Activated CD4-positive, alpha-beta memory T cell treated with anti-CD3 and anti-CD28 coated beads, Interleukin-2, amount 10 ng/mL, durations not matched to agents 7 days and 5 days (primary cell): ENCODE measurements at regions not wholly inside any gene's neighbourhood (a gene's known extent, or its start where the extent isn't known, plus 50 kb on each side); places are given as distances from the start of the nearest gene placed in this dataset.

Experiments used
- CTCF ChIA-PET: fragments of 350-600 bp; sonication (Branson Sonifier 250); formaldehyde crosslinking; loops from one replicate; lab custom pipeline; 2021; ENCODE audit warnings: antibody characterized with exemption, inconsistent platforms; lab: Charles Lee
- POLR2A ChIA-PET: fragments of 350-600 bp; sonication (Branson Sonifier 250); formaldehyde crosslinking; loops from one replicate; lab custom pipeline; 2021; ENCODE audit warnings: antibody characterized with exemption; lab: Charles Lee
- DNase-seq: peaks from one replicate; pipeline ENCODE4 v3.0.0-alpha.2; 2020
- H3K27ac Mint-ChIP-seq: one replicate; pipeline ENCODE4 v1.8.0; 2021; ENCODE audit warnings: mild to moderate bottlenecking, mixed read lengths
- H3K27me3 Mint-ChIP-seq: one replicate; pipeline ENCODE4 v1.8.0; 2021; ENCODE audit warnings: mixed read lengths
- H3K36me3 Mint-ChIP-seq: one replicate; pipeline ENCODE4 v1.8.0; 2021; ENCODE audit warnings: low read depth, mixed read lengths
- H3K4me1 Mint-ChIP-seq: one replicate; pipeline ENCODE4 v1.8.0; 2021; ENCODE audit warnings: mixed read lengths
- H3K4me3 Mint-ChIP-seq: one replicate; pipeline ENCODE4 v1.8.0; 2021; ENCODE audit warnings: mild to moderate bottlenecking, mixed read lengths
- H3K9me3 Mint-ChIP-seq: one replicate; pipeline ENCODE4 v1.8.0; 2021; ENCODE audit warnings: mixed read lengths

DNA sequence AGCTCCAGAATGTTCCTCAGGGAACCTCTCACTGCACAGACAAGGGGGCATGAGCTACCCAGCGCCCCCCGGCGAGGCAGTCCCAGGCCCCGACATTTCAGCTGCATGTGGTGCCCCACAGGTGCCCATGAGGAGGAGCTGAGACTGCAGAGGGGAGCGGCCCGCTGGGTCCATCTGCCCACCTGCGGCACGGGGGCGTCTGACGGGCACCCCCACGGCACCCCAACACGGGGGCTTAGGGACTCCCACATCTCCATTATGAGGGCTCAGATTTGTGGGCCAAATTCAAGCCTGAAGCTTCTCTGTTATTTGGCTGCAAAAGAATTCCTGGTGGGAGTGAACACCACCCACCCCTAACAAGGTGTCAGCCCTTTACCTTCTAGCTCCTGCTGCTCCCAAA lies 258.4 kb downstream of the UACA start:
- CTCF ChIA-PET = interaction anchor here (1.1 to 4.1 kb wide), 8 partner anchors 9 to 1042 kb away, joined by 3 to 21 read pairs (median 6); partner anchors contain the start of gene TLE3
- DNase-seq = no peak
- peaks cover 69% of the 10 kb centered on the region for H3K4me1 Mint-ChIP-seq
- peaks cover 24% of the 10 kb centered on the region for H3K9me3 Mint-ChIP-seq
- POLR2A ChIA-PET = interaction anchor here (0.9 to 2.9 kb wide), 9 partner anchors 12 to 784 kb away, joined by 3 to 23 read pairs (median 5); partner anchors contain the start of gene TLE3
- peak overlapping the region; percentile 8 for H3K27ac Mint-ChIP-seq
- H3K4me3 Mint-ChIP-seq = no peak overlapping the region
- peaks cover 38% of the 10 kb centered on the region for H3K27me3 Mint-ChIP-seq
- peaks cover 13% of the 10 kb centered on the region for H3K36me3 Mint-ChIP-seq

DNA sequence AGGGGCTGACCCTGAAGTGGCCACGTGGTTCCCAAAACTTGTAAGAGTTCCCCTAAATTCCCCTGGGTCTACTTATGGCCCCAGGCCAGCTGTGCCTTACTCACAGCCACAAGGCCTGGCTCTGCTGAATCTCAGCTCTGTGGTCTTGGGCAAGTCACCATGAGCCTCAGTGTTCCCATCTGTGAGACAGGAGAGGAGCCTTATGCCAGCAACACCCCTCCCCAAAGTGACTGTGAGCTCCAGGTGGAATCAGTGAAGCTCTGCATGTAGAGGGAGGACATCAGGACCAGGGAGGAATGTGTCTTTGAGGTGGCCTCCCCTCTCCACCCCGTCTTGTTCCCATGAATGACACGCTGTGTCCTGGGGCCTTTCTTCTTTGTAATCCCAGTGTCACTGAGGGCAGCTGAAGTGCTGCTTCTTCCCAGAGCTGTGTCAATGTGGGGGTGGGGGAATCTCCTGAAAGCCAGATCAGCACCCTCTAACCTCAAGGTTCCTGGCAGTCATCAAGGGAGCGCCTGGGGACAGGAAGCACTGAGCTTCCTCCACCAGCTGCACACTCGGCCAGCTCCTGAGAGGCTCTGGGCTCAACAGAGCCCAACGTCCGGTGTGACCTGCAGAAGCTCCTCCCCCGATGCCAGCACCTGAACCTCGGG lies 258.9 kb downstream of the UACA start:
- Mint-ChIP-seq H3K27me3 (peaks cover 43% of the 10 kb centered on the region), H3K4me1 (peaks cover 63% of the 10 kb centered on the region), H3K4me3 (no peak overlapping the region)

DNA sequence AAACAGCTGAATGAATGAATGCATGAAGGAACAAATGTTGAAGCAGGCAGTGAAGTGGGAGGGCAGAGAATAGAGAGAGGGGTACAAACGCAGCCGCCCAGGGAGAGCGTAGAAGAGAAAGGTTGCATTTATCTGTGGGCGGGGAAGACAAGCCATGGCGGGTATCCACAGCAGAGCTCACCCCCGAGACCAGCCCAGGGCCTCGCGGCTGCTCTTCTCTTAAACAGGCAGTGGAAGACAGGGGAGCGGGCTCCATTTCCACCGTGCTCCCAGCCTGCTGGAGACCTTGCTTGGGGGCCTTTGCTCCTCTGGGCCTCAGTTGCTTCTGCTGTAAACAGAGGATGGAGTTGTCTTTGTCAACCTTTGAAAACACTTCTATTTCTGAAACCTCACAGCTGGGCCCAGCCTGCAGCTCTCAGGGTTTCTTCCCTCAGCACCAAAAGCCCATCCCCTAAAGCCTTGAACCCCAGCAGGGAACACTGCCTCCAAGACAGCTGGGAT lies 259.5 kb downstream of the UACA start:
- ChIA-PET POLR2A (interaction anchor here (0.7 to 2.9 kb wide), 6 partner anchors 11 to 1051 kb away, joined by 4 to 23 read pairs (median 6); partner anchors contain the start of genes RPLP1 and TLE3), CTCF (interaction anchor here (1.5 to 4.1 kb wide), 4 partner anchors 10 to 38 kb away, joined by 4 to 21 read pairs (median 12); no protein-coding TSS in a partner anchor)
- peaks cover 9% of the 10 kb centered on the region for H3K36me3 Mint-ChIP-seq
- no peak overlapping the region for H3K4me3 Mint-ChIP-seq
- peaks cover 57% of the 10 kb centered on the region for H3K4me1 Mint-ChIP-seq
- no peak for DNase-seq
- H3K9me3 Mint-ChIP-seq = peaks cover 15% of the 10 kb centered on the region
- H3K27me3 Mint-ChIP-seq = peaks cover 48% of the 10 kb centered on the region
- peak overlapping the region; percentile 31 for H3K27ac Mint-ChIP-seq

More for the DNA sequence above, 258.9 kb downstream of the UACA start:
- Mint-ChIP-seq H3K9me3 (peaks cover 19% of the 10 kb centered on the region), H3K36me3 (peaks cover 11% of the 10 kb centered on the region), H3K27ac (peak overlapping the region; percentile 45)
- peak; percentile 26 for DNase-seq
- CTCF ChIA-PET = interaction anchor here (1.1 to 4.1 kb wide), 8 partner anchors 8 to 1042 kb away, joined by 3 to 21 read pairs (median 6); partner anchors contain the start of gene TLE3
- POLR2A ChIA-PET = interaction anchor here (0.7 to 2.9 kb wide), 12 partner anchors 12 to 1051 kb away, joined by 3 to 23 read pairs (median 4); partner anchors contain the start of genes RPLP1 and TLE3

DNA sequence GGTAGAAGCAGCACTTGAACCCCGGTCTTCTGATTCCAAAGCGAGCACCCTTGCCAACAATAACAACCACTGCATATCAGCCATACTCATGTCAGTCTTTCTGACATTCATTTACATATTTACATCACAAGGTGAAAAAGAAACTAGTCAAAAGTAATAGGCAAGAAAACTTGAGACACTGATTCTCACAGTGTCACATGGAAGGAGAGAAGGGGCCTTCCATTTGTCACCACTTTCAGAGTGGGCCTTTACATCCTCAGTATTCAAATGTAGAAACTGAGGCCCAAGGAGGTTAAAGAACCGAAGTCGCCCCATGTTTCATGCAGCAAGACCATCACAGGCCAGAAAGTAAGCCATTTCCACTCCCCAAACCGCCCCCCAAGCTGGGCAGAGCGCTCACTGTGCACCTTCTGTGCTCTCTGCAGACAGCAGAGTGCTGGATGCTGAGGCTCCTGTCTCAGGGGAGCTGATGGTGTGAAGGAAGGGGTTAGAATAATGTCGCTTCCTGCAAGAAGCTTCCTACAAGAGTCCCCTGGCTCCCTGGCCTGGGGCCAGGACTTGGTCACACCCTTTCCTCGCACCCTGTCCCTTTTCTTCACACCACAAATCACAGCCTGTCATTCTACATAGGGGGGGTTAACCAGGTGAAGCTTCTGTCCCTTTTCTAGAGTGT lies 260.1 kb downstream of the UACA start:
- peak overlapping the region; percentile 35 for H3K27ac Mint-ChIP-seq
- CTCF ChIA-PET = interaction anchor here (1.8 to 4.1 kb wide), 2 partner anchors 10 to 37 kb away, joined by 4 to 21 read pairs; no protein-coding TSS in a partner anchor
- peaks cover 9% of the 10 kb centered on the region for H3K9me3 Mint-ChIP-seq
- no peak for DNase-seq
- peaks cover 54% of the 10 kb centered on the region for H3K27me3 Mint-ChIP-seq
- H3K4me3 Mint-ChIP-seq = no peak overlapping the region
- peaks cover 51% of the 10 kb centered on the region for H3K4me1 Mint-ChIP-seq
- H3K36me3 Mint-ChIP-seq = peaks cover 7% of the 10 kb centered on the region
- POLR2A ChIA-PET = interaction anchor here (1.1 to 2.9 kb wide), 4 partner anchors 11 to 1053 kb away, joined by 3 to 23 read pairs (median 4); partner anchors contain the start of gene RPLP1

DNA sequence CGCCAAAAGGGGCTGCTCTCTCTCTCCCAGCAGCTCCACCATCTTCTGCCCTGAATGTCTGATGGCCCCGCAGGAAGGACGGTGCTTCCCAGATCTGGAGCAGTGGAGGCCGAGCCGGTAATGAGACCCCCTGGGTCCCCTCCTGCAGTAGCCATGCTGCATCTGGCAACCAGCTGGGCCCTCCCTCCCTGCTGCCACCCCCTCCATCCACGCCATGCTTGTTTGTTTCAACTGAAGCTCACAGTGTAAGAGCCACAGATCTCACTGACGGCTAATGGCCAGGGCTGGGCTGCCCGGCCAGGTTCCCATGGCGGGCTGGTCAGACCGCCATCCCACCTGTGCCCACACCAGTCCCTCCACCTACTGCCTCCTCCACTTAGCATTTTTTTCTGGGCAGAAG lies 260.8 kb downstream of the UACA start:
- Mint-ChIP-seq H3K27me3 (peaks cover 60% of the 10 kb centered on the region), H3K36me3 (peaks cover 7% of the 10 kb centered on the region), H3K9me3 (peaks cover 9% of the 10 kb centered on the region), H3K27ac (no peak overlapping the region), H3K4me3 (no peak overlapping the region), H3K4me1 (peaks cover 46% of the 10 kb centered on the region)
- DNase-seq = no peak
- ChIA-PET CTCF (interaction anchor here (1.8 kb wide), 1 partner anchor 9 kb away, joined by 4 read pairs; no protein-coding TSS in a partner anchor), POLR2A (interaction anchor here (0.8 to 2.1 kb wide), 3 partner anchors 10 to 1052 kb away, joined by 3 to 5 read pairs (median 4); partner anchors contain the start of gene RPLP1)

DNA sequence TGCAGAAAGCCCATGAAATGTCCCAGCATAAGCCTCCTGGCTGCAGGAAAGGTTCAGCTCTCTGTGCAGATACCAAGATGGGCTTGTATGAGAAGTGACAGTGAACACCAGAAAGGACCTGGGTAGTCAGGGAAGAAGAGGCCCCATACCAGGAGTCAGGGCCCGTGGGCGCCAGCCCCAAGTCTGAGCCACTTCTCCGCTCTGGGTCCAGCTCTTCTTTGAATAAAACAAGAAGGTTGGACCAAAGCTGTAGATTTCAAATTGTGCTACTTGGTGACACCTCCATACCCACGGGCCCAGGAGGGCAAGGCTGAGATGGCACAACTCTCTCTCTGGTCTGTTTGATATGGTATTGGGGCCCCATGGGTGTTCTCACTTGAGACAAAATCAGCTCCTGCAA lies 261.5 kb downstream of the UACA start:
- CTCF ChIA-PET = interaction anchor here (1.8 kb wide), 1 partner anchor 9 kb away, joined by 4 read pairs; no protein-coding TSS in a partner anchor
- Mint-ChIP-seq H3K27ac (no peak overlapping the region), H3K36me3 (peaks cover 2% of the 10 kb centered on the region), H3K9me3 (peaks cover 6% of the 10 kb centered on the region), H3K4me1 (peaks cover 43% of the 10 kb centered on the region), H3K27me3 (peaks cover 63% of the 10 kb centered on the region), H3K4me3 (no peak overlapping the region)
- DNase-seq = no peak
- POLR2A ChIA-PET = interaction anchor here (0.8 kb wide), 1 partner anchor 10 kb away, joined by 4 read pairs; no protein-coding TSS in a partner anchor

DNA sequence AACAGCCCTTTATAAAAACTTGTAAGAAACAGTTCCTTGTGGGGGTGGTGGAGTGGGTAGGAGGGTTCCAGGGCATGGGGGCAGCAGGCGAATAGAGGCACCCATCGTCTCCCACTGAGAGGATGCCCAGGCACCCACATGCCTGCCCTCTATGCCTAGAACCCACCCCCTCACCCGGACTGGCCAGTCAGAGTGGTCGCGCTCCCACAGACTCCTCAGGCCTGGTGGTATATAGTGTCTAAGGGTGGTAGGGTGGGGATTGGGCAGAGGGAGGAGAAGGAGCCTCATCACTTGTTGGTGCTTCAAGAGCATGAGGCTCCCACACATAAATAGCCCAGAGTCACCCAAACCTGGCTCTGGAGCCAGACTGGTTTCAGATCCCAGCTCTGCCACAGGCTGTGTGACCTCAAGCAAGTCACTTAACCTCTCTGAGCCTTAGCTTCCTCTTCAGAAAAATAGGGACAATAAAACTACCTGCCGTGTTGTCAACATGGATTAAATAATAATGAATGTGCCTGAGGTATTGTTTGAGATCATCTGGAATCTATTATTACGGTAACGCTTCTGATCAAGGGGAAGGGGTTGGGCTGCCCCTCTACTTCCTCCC lies 262.1 kb downstream of the UACA start:
- H3K36me3 Mint-ChIP-seq = no peaks in the 10 kb centered on the region
- H3K4me3 Mint-ChIP-seq = no peak overlapping the region
- peaks cover 38% of the 10 kb centered on the region for H3K4me1 Mint-ChIP-seq
- DNase-seq = no peak
- ChIA-PET CTCF (interaction anchor here (1.5 kb wide), 1 partner anchor 35 kb away, joined by 5 read pairs; no protein-coding TSS in a partner anchor), POLR2A (no interaction called here)
- peaks cover 64% of the 10 kb centered on the region for H3K27me3 Mint-ChIP-seq
- peaks cover under 1% of the 10 kb centered on the region for H3K9me3 Mint-ChIP-seq
- H3K27ac Mint-ChIP-seq = no peak overlapping the region

DNA sequence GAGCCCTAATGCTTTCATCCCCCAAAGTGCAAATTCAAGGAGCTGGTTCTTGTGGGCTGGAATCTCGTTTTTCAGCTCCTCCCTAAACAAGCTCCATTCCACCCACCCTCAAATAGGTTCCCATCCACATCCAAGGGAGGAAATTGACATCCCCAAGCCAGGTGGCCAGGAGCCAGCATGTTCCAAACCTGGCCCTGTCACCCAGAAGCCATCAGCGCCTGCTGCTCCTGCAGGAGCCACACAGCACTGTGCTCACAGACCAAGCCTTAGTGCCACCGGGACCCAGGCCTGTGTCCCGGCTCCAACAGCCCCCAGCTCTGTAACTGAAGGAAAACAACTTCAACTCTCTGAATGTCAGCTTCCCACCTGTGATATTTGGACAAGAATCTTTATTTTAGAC lies 263.6 kb downstream of the UACA start:
- Mint-ChIP-seq H3K4me1 (peaks cover 35% of the 10 kb centered on the region), H3K36me3 (no peaks in the 10 kb centered on the region)
- POLR2A ChIA-PET = interaction anchor here (1.5 kb wide), 1 partner anchor 9 kb away, joined by 3 read pairs; no protein-coding TSS in a partner anchor

DNA sequence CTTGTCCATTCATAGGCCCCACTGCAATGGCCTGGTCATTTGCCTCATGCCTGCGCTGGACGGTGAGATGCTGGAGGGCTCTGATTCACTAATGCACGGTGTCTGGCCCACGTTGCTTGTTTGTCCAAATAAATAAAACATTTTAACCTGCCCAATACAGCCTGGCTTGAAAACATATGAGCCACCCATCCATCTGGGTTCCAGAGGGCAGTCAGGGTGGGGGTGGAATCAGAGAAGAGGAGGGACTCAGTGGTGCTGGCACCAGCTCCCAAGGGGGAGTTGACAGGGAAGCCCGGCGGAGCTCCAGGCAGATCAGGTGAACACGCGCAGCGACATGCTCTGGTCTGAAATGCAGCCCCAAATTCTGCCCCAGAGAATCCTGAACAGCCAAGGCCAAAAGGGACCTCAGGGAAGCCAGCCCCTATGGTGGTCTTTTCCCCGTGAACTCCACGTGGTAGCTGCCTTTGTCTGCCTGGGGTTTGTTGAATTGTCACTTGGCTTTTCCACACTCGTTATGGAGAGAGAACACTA lies 265.2 kb downstream of the UACA start:
- DNase-seq = no peak
- peaks cover 7% of the 10 kb centered on the region for H3K36me3 Mint-ChIP-seq
- ChIA-PET POLR2A (no interaction called here), CTCF (no interaction called here)
- no peaks in the 10 kb centered on the region for H3K9me3 Mint-ChIP-seq
- H3K27me3 Mint-ChIP-seq = peaks cover 85% of the 10 kb centered on the region
- H3K4me3 Mint-ChIP-seq = no peak overlapping the region
- H3K27ac Mint-ChIP-seq = no peak overlapping the region
- peaks cover 35% of the 10 kb centered on the region for H3K4me1 Mint-ChIP-seq

More for the DNA sequence above, 263.6 kb downstream of the UACA start:
- Mint-ChIP-seq H3K9me3 (no peaks in the 10 kb centered on the region), H3K27ac (no peak overlapping the region), H3K4me3 (no peak overlapping the region), H3K27me3 (peaks cover 75% of the 10 kb centered on the region)
- CTCF ChIA-PET = interaction anchor here (0.5 to 1.5 kb wide), 5 partner anchors 10 to 33 kb away, joined by 3 to 5 read pairs (median 3); no protein-coding TSS in a partner anchor
- DNase-seq = no peak

DNA sequence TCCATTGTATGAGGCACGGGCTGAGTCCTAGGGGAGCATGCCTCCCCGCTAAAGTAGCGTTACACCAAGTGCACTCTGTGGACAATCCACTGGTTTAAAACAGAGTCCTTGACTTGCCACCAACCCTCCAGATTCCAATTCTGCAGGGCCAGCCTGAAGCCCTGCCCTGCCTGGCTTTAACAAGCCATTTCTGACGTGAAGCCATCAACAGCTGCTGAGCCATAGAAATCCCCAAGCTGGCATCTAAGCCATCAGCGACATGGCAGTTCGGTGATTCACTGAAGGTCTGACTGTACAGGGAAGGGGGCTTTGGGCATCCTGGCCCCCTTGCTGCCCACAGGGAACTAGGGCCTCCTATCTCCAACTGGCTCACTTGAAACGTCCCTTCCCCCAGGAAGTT lies 265.7 kb downstream of the UACA start:
- Mint-ChIP-seq H3K9me3 (no peaks in the 10 kb centered on the region), H3K27me3 (peaks cover 81% of the 10 kb centered on the region), H3K27ac (no peak overlapping the region), H3K4me3 (no peak overlapping the region), H3K4me1 (peaks cover 35% of the 10 kb centered on the region), H3K36me3 (peaks cover 8% of the 10 kb centered on the region)
- no peak for DNase-seq
- CTCF ChIA-PET = interaction anchor here (1.6 kb wide), 1 partner anchor 10 kb away, joined by 4 read pairs; no protein-coding TSS in a partner anchor
- POLR2A ChIA-PET = interaction anchor here (1.1 kb wide), 1 partner anchor 8 kb away, joined by 3 read pairs; no protein-coding TSS in a partner anchor

DNA sequence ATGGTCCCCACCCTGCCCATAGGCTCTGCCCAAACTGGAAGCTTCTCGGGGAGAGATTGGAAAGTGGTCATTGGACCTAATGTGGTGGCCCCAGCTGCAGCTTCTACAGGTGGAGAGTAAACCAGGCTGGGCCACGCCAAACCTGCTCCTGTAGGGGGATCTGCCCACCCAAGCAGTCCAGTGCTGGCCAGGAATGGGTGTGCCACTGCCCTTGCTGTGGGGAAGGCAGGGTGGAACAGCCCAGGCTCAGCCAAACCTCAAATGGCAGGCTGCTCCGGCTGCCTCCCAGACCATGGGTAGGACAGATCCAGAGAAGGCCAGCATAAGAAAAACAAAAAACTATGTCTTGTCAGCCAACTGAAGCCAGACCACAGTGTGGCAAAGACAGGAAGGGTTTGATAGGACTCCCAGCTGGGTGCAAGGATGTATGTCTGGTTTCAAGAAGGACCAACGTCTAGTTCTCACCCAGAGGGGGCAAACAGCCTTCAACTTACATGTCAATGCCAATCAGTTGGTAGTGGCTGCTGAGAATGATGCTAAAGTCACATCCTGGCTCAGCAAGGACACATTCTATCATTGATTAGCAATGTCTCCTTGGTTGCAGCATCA lies 267.3 kb downstream of the UACA start:
- POLR2A ChIA-PET = interaction anchor here (1.1 to 1.9 kb wide), 3 partner anchors 10 to 39 kb away, joined by 3 to 5 read pairs (median 4); no protein-coding TSS in a partner anchor
- H3K36me3 Mint-ChIP-seq = peaks cover 8% of the 10 kb centered on the region
- H3K27me3 Mint-ChIP-seq = peaks cover 78% of the 10 kb centered on the region
- H3K27ac Mint-ChIP-seq = no peak overlapping the region
- H3K9me3 Mint-ChIP-seq = no peaks in the 10 kb centered on the region
- no peak overlapping the region for H3K4me3 Mint-ChIP-seq
- peaks cover 46% of the 10 kb centered on the region for H3K4me1 Mint-ChIP-seq
- no peak for DNase-seq
- CTCF ChIA-PET = interaction anchor here (1.0 to 1.6 kb wide), 4 partner anchors 8 to 29 kb away, joined by 3 to 6 read pairs (median 4); no protein-coding TSS in a partner anchor
